ENCODE measurements at regions not wholly inside any gene's neighbourhood (a gene's known extent, or its start where the extent isn't known, plus 50 kb on each side); places are given as distances from the start of the nearest gene placed in this dataset.

DNA sequence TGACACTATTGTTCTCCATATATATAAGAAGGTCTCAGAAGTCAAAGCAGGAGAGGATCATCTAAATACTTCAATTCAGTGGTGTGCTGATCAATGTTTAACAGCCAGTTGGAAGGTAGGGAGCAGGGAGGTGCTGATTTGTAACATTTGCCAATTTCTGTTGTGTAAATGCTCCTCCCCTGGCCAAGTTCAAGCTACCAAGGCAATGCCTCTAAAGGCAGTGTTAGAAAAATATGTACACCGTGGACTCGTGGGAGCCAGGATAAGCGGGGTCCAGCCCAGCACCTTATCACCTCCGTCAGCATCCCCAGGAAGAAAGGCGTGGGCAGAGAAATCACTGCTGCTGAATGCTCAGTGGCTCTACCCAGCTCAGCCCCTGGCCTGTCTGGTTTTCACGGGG lies 75.3 kb upstream of the COX10 start (continued):
- TF ChIP-seq POLR2A (IDR thresholded peaks at IDR 0.05; ENCODE audit: control extremely low read depth in 1 of 2, low read depth in 2 of 2, low read length in 2 of 2) (no peak), NRF1 (IDR thresholded peaks at IDR 0.05; ENCODE audit: low read depth, low read length) (no peak)

All from H1 (cell line).